HG03175 (cell line): ENCODE measurements at regions not wholly inside any gene's neighbourhood (a gene's known extent, or its start where the extent isn't known, plus 50 kb on each side); places are given as distances from the start of the nearest gene placed in this dataset.

Experiments
- ATAC-seq: cut with Tn5 transposase; IDR thresholded peaks from one replicate; pipeline ENCODE4 v1.9.1; 2021; ENCODE audit warnings: mild to moderate bottlenecking, moderate library complexity; ENCODE audit not compliant: unreplicated experiment

- ATAC-seq = no peak
Measured at GRCh38 chr2:222146488-222146887, 152.3 kb downstream of the PAX3 start.

GRCh38 chr2:222142027-222142426, 156.8 kb downstream of the PAX3 start:
- ATAC-seq = no peak

GRCh38 chr2:222136106-222136630, 162.6 kb downstream of the PAX3 start:
- ATAC-seq = no peak

- no peak for ATAC-seq
Measured at GRCh38 chr2:222134654-222135053, 164.1 kb downstream of the PAX3 start.

GRCh38 chr2:222133897-222134296, 164.9 kb downstream of the PAX3 start:
- ATAC-seq = no peak

- ATAC-seq = no peak
Measured at GRCh38 chr2:222130855-222131254, 167.9 kb downstream of the PAX3 start.

GRCh38 chr2:222127660-222128059, 171.1 kb downstream of the PAX3 start:
- no peak for ATAC-seq

- ATAC-seq = no peak
Measured at GRCh38 chr2:222120933-222121332, 177.9 kb downstream of the PAX3 start.

- ATAC-seq = no peak
Measured at GRCh38 chr2:222115296-222115695, 183.5 kb downstream of the PAX3 start.

- no peak for ATAC-seq
Measured at GRCh38 chr2:222108957-222109585, 189.7 kb downstream of the PAX3 start.

- ATAC-seq = no peak
Measured at GRCh38 chr2:222108497-222108896, 190.3 kb downstream of the PAX3 start.

GRCh38 chr2:222105046-222105445, 193.8 kb downstream of the PAX3 start:
- no peak for ATAC-seq

- no peak for ATAC-seq
Measured at GRCh38 chr2:222102575-222103349, 196.0 kb downstream of the PAX3 start.

- ATAC-seq = no peak
Measured at GRCh38 chr2:222100704-222101699, 197.8 kb downstream of the PAX3 start.

- no peak for ATAC-seq
Measured at GRCh38 chr2:222088561-222088960, 210.2 kb downstream of the PAX3 start.

GRCh38 chr2:222087998-222088397, 210.8 kb downstream of the PAX3 start:
- ATAC-seq = no peak

- no peak for ATAC-seq
Measured at GRCh38 chr2:222082201-222082600, 216.6 kb downstream of the PAX3 start.

- ATAC-seq = no peak
Measured at GRCh38 chr2:222080141-222080540, 218.7 kb downstream of the PAX3 start.

- no peak for ATAC-seq
Measured at GRCh38 chr2:222076973-222077690, 221.7 kb downstream of the PAX3 start.

- ATAC-seq = no peak
Measured at GRCh38 chr2:222074674-222075073, 224.1 kb downstream of the PAX3 start.
